ENCODE measurements at regions not wholly inside any gene's neighbourhood (a gene's known extent, or its start where the extent isn't known, plus 50 kb on each side); places are given as distances from the start of the nearest gene placed in this dataset.

DNA sequence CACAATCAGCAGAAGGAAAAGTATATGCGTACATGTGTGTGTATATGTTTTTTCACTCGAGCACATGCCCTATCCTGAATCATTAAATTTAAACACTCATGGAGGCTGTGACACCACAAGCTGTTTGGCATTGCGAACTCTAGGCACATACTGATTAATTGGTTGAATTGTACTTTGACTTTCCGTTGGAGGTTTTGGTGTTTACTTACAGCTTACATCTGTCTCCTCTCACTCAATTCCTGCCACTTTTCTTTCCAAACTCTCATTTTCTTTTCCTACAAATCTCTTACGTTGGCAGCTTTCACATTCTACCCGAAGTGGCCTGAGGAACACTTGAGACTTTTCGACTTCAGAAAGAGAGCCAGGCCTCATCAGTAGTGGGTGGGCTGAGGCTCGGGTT, 434.1 kb upstream of the SEMA6D start:
- DNase-seq (ENCODE audit: low read depth) = no peak
- TF ChIP-seq, protein P1, sequence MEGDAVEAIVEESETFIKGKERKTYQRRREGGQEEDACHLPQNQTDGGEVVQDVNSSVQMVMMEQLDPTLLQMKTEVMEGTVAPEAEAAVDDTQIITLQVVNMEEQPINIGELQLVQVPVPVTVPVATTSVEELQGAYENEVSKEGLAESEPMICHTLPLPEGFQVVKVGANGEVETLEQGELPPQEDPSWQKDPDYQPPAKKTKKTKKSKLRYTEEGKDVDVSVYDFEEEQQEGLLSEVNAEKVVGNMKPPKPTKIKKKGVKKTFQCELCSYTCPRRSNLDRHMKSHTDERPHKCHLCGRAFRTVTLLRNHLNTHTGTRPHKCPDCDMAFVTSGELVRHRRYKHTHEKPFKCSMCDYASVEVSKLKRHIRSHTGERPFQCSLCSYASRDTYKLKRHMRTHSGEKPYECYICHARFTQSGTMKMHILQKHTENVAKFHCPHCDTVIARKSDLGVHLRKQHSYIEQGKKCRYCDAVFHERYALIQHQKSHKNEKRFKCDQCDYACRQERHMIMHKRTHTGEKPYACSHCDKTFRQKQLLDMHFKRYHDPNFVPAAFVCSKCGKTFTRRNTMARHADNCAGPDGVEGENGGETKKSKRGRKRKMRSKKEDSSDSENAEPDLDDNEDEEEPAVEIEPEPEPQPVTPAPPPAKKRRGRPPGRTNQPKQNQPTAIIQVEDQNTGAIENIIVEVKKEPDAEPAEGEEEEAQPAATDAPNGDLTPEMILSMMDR (IDR thresholded peaks at IDR 0.05; ENCODE audit: insufficient read depth, low read depth, low read length, missing control alignments) = no peak
- no peak overlapping the region for H3K4me3 ChIP-seq (ENCODE audit: low read depth, low read length)

DNA sequence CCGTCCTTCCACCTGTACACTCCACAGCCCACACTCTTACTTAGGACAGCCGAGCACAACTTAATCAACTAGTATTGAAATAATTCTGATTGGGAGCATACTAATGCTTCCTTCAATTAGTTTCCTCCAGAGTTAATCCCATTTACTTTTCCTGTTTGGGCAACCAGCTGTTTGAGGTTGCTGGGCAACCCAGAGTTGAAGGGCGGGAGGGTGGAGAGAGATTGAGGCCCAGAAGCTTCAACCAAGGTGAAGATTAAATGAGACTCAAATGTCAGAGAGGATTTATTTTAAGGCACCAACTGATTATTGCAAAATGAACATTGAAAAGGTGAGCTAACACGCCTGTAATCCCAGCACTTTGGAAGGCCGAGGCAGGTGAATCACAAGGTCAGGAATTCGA, 428.5 kb upstream of the SEMA6D start:
- DNase-seq (ENCODE audit: low read depth) = no peak
- no peak overlapping the region for H3K4me3 ChIP-seq (ENCODE audit: low read depth, low read length)
- TF ChIP-seq, protein P1 (IDR thresholded peaks at IDR 0.05; ENCODE audit: insufficient read depth, low read depth, low read length, missing control alignments) = no peak

DNA sequence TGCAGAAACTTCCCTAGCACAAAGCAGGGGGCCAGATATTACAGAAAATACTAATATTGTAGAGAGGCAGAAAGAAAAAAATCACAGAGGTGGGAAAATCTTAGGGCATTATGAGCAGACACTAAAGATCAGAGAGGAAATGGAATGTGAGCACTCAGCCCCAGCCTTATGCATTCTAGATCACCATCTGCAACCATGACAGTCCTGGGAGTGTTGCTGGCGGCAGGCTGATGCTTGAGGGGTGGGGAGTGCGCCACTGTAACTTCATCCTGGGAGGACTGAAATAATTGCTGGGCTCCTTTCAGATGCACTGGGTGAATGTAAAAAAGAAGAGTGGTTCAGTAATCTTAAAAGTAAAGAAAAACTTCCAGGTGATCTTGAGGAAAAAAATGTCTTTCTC, 427.6 kb upstream of the SEMA6D start:
- no peak for DNase-seq (ENCODE audit: low read depth)
- TF ChIP-seq, protein P1 (IDR thresholded peaks at IDR 0.05; ENCODE audit: insufficient read depth, low read depth, low read length, missing control alignments) = no peak
- no peak overlapping the region for H3K4me3 ChIP-seq (ENCODE audit: low read depth, low read length)

DNA sequence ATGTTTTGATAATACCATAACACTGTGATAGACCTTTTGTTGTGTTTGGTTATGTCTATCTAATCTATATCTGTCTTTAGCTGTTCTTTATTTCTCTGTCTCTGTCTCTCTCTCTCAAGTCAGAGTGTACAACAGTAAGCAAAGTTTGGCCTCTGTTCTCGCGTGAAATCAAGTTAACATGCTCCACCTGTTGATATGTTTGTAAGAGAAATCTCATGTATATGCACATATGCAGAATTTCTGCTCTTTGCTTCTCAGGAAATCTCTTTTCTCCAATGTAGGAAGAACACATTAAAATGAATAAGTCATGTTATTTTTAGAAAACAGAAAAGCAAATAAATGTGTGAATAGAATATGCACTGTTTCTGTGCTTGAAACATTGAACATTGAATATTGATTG, 425.5 kb upstream of the SEMA6D start:
- no peak for DNase-seq (ENCODE audit: low read depth)
- TF ChIP-seq, protein P1 (IDR thresholded peaks at IDR 0.05; ENCODE audit: insufficient read depth, low read depth, low read length, missing control alignments) = no peak
- no peak overlapping the region for H3K4me3 ChIP-seq (ENCODE audit: low read depth, low read length)

DNA sequence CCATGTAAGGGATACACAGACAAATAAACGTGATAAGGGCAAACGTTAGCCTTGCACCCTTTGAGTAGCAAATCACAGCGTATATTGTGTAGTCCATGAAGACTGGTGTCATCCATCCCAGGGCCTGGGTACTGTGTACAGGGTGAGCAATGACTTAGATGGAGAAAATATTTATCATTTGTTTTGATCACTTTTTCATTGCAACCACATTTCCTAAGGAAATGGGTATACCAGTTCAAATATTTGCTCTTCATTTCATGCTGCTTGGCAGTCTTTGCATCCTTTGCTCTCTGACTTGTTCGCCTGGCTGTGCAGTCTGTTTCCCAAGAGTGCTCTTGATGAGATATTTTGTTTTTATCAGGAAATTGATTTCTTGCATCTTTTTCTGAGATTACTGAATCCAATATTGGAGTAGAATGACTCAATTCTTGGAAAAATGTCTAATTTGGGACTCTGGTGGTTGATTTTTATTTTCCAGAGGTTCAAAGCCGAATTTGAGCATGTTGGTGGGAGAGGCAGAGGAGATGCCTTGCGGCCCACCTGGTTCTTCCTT, 424.6 kb upstream of the SEMA6D start:
- H3K4me3 ChIP-seq (ENCODE audit: low read depth, low read length) = no peak overlapping the region
- TF ChIP-seq, protein P1 (IDR thresholded peaks at IDR 0.05; ENCODE audit: insufficient read depth, low read depth, low read length, missing control alignments) = no peak
- no peak for DNase-seq (ENCODE audit: low read depth)

DNA sequence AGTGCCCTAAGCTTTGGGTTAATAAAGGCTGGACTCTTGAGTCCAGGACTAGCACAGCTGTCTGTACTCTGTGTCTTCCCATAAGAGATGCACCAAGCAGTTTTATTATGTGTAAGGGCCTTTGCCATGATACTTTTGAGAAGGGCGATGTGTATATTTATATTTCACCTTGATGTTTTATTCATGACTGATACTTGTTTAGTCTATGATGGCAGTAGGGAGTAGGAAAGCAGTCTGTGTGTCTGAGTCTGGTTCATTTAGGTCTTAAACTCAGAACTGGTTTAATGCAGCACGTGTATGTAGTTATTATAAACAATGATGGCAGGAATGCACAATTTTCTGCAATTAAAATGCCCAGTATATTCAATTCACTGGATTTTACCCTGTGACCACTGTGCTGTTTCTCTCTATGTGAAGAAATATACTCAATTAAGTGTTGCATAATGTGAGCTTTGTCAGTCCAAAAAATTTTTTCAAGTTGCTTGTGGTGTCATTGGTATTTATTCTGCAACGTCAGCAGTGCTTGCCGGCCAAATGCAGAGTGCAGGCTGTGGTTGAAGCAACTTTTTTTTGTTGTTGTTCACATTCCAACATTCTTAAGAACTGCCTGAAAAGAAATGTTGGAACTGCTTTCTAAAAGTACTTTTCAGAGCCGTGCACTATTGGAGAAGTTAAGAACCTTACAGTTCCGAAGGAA, 423.7 kb upstream of the SEMA6D start:
- DNase-seq (ENCODE audit: low read depth) = no peak
- TF ChIP-seq, protein P1 (IDR thresholded peaks at IDR 0.05; ENCODE audit: insufficient read depth, low read depth, low read length, missing control alignments) = no peak
- no peak overlapping the region for H3K4me3 ChIP-seq (ENCODE audit: low read depth, low read length)
